ENCODE measurements at regions not wholly inside any gene's neighbourhood (a gene's known extent, or its start where the extent isn't known, plus 50 kb on each side); places are given as distances from the start of the nearest gene placed in this dataset.

DNA sequence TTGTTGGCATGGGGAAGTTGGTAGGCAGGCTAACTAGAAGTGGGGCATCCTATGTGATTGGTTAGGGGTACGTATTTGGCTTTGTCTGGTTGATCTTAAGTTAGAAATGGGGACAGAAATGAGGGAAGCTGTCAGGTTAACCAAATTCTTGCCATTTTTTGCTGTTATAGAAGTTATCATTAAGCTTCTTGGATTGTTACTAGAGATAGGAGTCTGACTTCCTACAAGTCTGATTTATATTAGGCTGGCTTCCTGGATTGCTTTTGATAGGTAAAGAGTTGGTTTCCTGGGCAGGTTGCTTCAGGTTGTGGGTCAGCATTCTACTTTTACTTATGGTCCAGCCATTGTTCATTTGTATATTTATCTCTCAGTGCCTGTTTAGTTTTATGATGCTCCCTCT lies 216.9 kb downstream of the TLE4 start:
- TF ChIP-seq, protein P1, sequence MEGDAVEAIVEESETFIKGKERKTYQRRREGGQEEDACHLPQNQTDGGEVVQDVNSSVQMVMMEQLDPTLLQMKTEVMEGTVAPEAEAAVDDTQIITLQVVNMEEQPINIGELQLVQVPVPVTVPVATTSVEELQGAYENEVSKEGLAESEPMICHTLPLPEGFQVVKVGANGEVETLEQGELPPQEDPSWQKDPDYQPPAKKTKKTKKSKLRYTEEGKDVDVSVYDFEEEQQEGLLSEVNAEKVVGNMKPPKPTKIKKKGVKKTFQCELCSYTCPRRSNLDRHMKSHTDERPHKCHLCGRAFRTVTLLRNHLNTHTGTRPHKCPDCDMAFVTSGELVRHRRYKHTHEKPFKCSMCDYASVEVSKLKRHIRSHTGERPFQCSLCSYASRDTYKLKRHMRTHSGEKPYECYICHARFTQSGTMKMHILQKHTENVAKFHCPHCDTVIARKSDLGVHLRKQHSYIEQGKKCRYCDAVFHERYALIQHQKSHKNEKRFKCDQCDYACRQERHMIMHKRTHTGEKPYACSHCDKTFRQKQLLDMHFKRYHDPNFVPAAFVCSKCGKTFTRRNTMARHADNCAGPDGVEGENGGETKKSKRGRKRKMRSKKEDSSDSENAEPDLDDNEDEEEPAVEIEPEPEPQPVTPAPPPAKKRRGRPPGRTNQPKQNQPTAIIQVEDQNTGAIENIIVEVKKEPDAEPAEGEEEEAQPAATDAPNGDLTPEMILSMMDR (IDR thresholded peaks at IDR 0.05): no peak
- no peak for TF ChIP-seq POLR2A (IDR thresholded peaks at IDR 0.05)

Data from vagina (tissue), 2 donors.